Fibroblast of skin of left biceps (primary cell): ENCODE measurements at regions not wholly inside any gene's neighbourhood (a gene's known extent, or its start where the extent isn't known, plus 50 kb on each side); places are given as distances from the start of the nearest gene placed in this dataset.
A peak's percentile ranks its signal among the peaks of the same experiment; 100 is the strongest.
"Not testable (repeated sequence)": the region's sequence is repeated elsewhere in the genome, so short reads cannot be mapped to it uniquely, and the experiment has no call there.

Experiments used
- DNase-seq, 2 experiments: peaks; one replicate each; pipeline ENCODE4 v3.0.0-alpha.2; 2013; ENCODE audit warnings: low read depth in 2 of 2

- DNase-seq, result not testable (repeated sequence)
These were observed 62.7 kb upstream of the EZR start for GRCh38 chr6:158881884-158882283.

GRCh38 chr6:158881276-158881675 is 62.1 kb upstream of the EZR start:
- DNase-seq, result not testable (repeated sequence)

GRCh38 chr6:158879180-158879579 is 60.0 kb upstream of the EZR start:
- DNase-seq, result no peak

GRCh38 chr6:158877716-158878115 is 58.5 kb upstream of the EZR start:
- DNase-seq, result no peak

GRCh38 chr6:158876886-158877285 is 57.7 kb upstream of the EZR start:
- no peak for DNase-seq

GRCh38 chr6:158870649-158870957 is 51.4 kb upstream of the EZR start:
- DNase-seq, result no peak

GRCh38 chr6:158869826-158870648 is 50.9 kb upstream of the EZR start:
- peak in 1 of 2 experiments; percentile 71 for DNase-seq

GRCh38 chr6:158868890-158869825 is 50.0 kb upstream of the EZR start:
- peak in 1 of 2 experiments; percentile 65 for DNase-seq
